ENCODE measurements at regions not wholly inside any gene's neighbourhood (a gene's known extent, or its start where the extent isn't known, plus 50 kb on each side); places are given as distances from the start of the nearest gene placed in this dataset.

DNA sequence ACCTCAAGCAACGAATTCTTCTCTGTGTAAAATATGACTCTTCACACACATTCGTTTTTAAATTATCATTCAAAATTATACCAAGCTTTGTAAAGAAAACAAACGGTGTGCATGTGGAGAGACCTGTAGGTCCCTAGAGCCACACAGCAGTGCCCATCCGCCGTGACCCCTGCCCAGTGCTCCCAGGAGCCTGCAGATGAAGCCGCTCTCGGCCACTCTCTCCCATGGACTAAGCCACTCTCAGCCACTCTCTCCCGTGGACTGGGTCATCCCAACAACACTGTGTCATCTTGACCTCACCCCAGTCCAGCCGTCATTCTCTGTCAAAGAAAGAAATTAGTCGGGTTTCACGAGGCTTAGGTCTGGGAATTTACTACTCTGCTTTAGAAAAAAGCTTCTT lies 391.6 kb downstream of the BRD1 start:
- TF ChIP-seq, protein P1, sequence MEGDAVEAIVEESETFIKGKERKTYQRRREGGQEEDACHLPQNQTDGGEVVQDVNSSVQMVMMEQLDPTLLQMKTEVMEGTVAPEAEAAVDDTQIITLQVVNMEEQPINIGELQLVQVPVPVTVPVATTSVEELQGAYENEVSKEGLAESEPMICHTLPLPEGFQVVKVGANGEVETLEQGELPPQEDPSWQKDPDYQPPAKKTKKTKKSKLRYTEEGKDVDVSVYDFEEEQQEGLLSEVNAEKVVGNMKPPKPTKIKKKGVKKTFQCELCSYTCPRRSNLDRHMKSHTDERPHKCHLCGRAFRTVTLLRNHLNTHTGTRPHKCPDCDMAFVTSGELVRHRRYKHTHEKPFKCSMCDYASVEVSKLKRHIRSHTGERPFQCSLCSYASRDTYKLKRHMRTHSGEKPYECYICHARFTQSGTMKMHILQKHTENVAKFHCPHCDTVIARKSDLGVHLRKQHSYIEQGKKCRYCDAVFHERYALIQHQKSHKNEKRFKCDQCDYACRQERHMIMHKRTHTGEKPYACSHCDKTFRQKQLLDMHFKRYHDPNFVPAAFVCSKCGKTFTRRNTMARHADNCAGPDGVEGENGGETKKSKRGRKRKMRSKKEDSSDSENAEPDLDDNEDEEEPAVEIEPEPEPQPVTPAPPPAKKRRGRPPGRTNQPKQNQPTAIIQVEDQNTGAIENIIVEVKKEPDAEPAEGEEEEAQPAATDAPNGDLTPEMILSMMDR (IDR thresholded peaks at IDR 0.05): no peak
- TF ChIP-seq POLR2A (IDR thresholded peaks at IDR 0.05): no peak

Measured in adrenal gland (tissue), 5 donors.